Neural progenitor cell (in vitro differentiated cells): ENCODE measurements at regions not wholly inside any gene's neighbourhood (a gene's known extent, or its start where the extent isn't known, plus 50 kb on each side); places are given as distances from the start of the nearest gene placed in this dataset.

Experiments
- DNase-seq: peaks from one replicate; pipeline ENCODE4 v3.0.0-alpha.2; 2016; ENCODE audit warnings: low spot score
- H2AFZ ChIP-seq: fragments of 200-600 bp; sonication (generic); replicated peaks from 2 replicates; pipeline ENCODE4 v1.6.1; 2016; ENCODE audit warnings: antibody characterized with exemption
- H3F3A ChIP-seq: fragments of 200-600 bp; sonication (generic); 2 replicates; pipeline ENCODE4 v1.6.1; 2016; ENCODE audit warnings: antibody characterized with exemption, low read depth
- H3K27ac ChIP-seq: fragments of 200-600 bp; sonication (generic); 2 replicates; pipeline ENCODE4 v1.5.1; 2016; ENCODE audit warnings: mild to moderate bottlenecking
- H3K27me3 ChIP-seq: fragments of 200-600 bp; sonication (generic); 2 replicates; pipeline ENCODE4 v1.6.1; 2016; ENCODE audit warnings: mild to moderate bottlenecking, moderate library complexity
- H3K36me3 ChIP-seq: fragments of 200-600 bp; sonication (generic); 2 replicates; pipeline ENCODE4 v1.5.1; 2016
- H3K4me1 ChIP-seq: fragments of 200-600 bp; sonication (generic); 2 replicates; pipeline ENCODE4 v1.6.1; 2016; ENCODE audit warnings: mixed run types
- H3K4me2 ChIP-seq: fragments of 200-600 bp; sonication (generic); 2 replicates; pipeline ENCODE4 v1.6.1; 2016
- H3K4me3 ChIP-seq: fragments of 200-600 bp; sonication (generic); 2 replicates; pipeline ENCODE4 v1.5.1; 2016
- H3K79me2 ChIP-seq: fragments of 200-600 bp; sonication (generic); 2 replicates; pipeline ENCODE4 v1.6.1; 2016; ENCODE audit warnings: low read depth
- H3K9ac ChIP-seq: fragments of 200-600 bp; sonication (generic); 2 replicates; pipeline ENCODE4 v1.6.1; 2016
- H3K9me3 ChIP-seq: fragments of 200-600 bp; sonication (generic); 2 replicates; pipeline ENCODE4 v1.5.1; 2016; ENCODE audit warnings: low read depth
- H4K20me1 ChIP-seq: fragments of 200-600 bp; sonication (generic); 2 replicates; pipeline ENCODE4 v1.6.1; 2016; ENCODE audit warnings: low read depth
- H3K27ac Mint-ChIP-seq: 3 replicates; pipeline ENCODE4 v1.8.0; 2021; ENCODE audit warnings: mixed read lengths
- H3K27me3 Mint-ChIP-seq: 2 replicates; pipeline ENCODE4 v1.8.0; 2022; ENCODE audit warnings: low read depth, mild to moderate bottlenecking, inconsistent platforms, moderate library complexity, mixed read lengths; ENCODE audit not compliant: insufficient read depth
- H3K36me3 Mint-ChIP-seq: 3 replicates; pipeline ENCODE4 v1.8.0; 2021; ENCODE audit warnings: mixed read lengths
- H3K4me1 Mint-ChIP-seq: 3 replicates; pipeline ENCODE4 v1.8.0; 2021; ENCODE audit warnings: mixed read lengths
- H3K4me3 Mint-ChIP-seq: 3 replicates; pipeline ENCODE4 v1.8.0; 2021; ENCODE audit warnings: mild to moderate bottlenecking, moderate library complexity, mixed read lengths
- H3K9me3 Mint-ChIP-seq: 3 replicates; pipeline ENCODE4 v1.8.0; 2020; ENCODE audit warnings: mixed read lengths
- CTCF ChIP-seq: fragments of 200-600 bp; sonication (generic); IDR thresholded peaks from 2 replicates; pipeline ENCODE4 v1.5.1; 2017; ENCODE audit warnings: antibody characterized with exemption, mild to moderate bottlenecking
- EZH2 ChIP-seq: fragments of 200-600 bp; sonication (generic); IDR thresholded peaks from 2 replicates; pipeline ENCODE4 v1.6.1; 2017; ENCODE audit warnings: antibody characterized with exemption, mild to moderate bottlenecking, moderate library complexity
- EZH2phosphoT487 ChIP-seq: fragments of 200-600 bp; sonication (generic); IDR thresholded peaks from 2 replicates; pipeline ENCODE4 v1.6.1; 2017; ENCODE audit warnings: antibody characterized with exemption

- Mint-ChIP-seq H3K9me3 (peaks cover 4% of the 10 kb centered on the region), H3K36me3 (no peaks in the 10 kb centered on the region), H3K4me3 (no peak overlapping the region), H3K4me1 (no peaks in the 10 kb centered on the region), H3K27me3 (no peaks in the 10 kb centered on the region), H3K27ac (no peak overlapping the region)
- H3K9ac ChIP-seq = no peak overlapping the region
- H2AFZ ChIP-seq = no peak overlapping the region
- no peaks in the 10 kb centered on the region for H3K9me3 ChIP-seq
- H3K27me3 ChIP-seq = no peaks in the 10 kb centered on the region
- TF ChIP-seq CTCF (no peak), EZH2phosphoT487 (no peak), EZH2 (no peak)
- no peak overlapping the region for H3K4me2 ChIP-seq
- no peaks in the 10 kb centered on the region for H3K4me1 ChIP-seq
- H3K27ac ChIP-seq = no peak overlapping the region
- no peaks in the 10 kb centered on the region for H3K36me3 ChIP-seq
- no peaks in the 10 kb centered on the region for H3K79me2 ChIP-seq
- DNase-seq = no peak
- H3K4me3 ChIP-seq = no peak overlapping the region
- H3F3A ChIP-seq = no peaks in the 10 kb centered on the region
- H4K20me1 ChIP-seq = no peaks in the 10 kb centered on the region
Observed at GRCh38 chr14:82504894-82505293, 971.2 kb upstream of the SEL1L start.

DNA sequence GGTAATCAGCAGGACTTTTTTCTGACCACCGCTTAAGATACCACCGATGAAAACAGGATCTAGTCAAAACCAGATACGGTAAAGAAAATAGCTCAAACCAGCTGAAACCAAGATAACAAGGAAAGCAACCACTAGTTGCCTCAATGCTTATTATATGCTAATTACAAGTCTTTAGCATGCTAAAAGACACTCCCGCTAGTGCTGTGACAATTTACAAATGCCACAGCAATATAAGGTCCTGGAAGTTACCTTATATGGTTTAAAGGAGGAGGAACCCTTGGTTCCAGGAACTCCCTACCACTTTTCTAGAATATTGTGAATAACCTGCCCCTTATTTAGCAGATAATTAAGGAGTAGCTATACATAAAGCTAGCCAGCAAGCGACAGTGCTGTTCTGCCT, 976.4 kb upstream of the SEL1L start:
- H3K9me3 Mint-ChIP-seq = peaks cover 4% of the 10 kb centered on the region
- no peaks in the 10 kb centered on the region for H3K27me3 Mint-ChIP-seq
- no peaks in the 10 kb centered on the region for H3K4me1 ChIP-seq
- H3K4me3 Mint-ChIP-seq = no peak overlapping the region
- H3K4me1 Mint-ChIP-seq = no peaks in the 10 kb centered on the region
- H3K4me2 ChIP-seq = no peak overlapping the region
- peak overlapping the region; percentile 18 for H2AFZ ChIP-seq
- no peaks in the 10 kb centered on the region for H3F3A ChIP-seq
- no peak overlapping the region for H3K4me3 ChIP-seq
- no peak overlapping the region for H3K27ac Mint-ChIP-seq
- H3K27ac ChIP-seq = no peak overlapping the region
- H3K36me3 ChIP-seq = no peaks in the 10 kb centered on the region
- no peak for TF ChIP-seq CTCF
- no peak for TF ChIP-seq EZH2phosphoT487
- no peak for TF ChIP-seq EZH2
- no peak for DNase-seq
- H4K20me1 ChIP-seq = no peaks in the 10 kb centered on the region
- no peaks in the 10 kb centered on the region for H3K79me2 ChIP-seq
- H3K27me3 ChIP-seq = no peaks in the 10 kb centered on the region
- no peak overlapping the region for H3K9ac ChIP-seq
- H3K36me3 Mint-ChIP-seq = no peaks in the 10 kb centered on the region
- H3K9me3 ChIP-seq = no peaks in the 10 kb centered on the region

DNA sequence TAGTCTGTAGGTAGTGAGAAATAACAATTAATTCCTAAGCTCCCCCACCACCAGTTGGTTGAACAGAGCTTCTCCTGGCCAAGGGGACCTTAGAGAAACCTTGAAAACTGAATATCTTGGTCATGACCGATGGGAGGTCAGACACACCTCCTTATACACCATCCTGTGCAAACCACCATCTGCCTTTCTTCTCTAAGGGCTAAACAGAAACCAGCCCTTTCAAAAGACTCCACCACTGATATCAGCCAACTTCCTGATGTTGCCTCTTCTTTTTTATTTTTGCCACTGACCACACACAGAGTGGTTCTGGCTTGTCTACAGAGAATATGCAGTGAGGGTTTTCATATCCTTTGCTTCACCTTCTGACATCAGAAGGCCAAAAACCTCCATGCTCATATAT, 977.7 kb upstream of the SEL1L start:
- Histone ChIP-seq H3K9ac (no peak overlapping the region), H3K27me3 (no peaks in the 10 kb centered on the region), H3K4me2 (no peak overlapping the region), H3K36me3 (no peaks in the 10 kb centered on the region), H3K4me1 (no peaks in the 10 kb centered on the region), H3K27ac (no peak overlapping the region), H2AFZ (no peak overlapping the region), H3K4me3 (no peak overlapping the region), H3F3A (no peaks in the 10 kb centered on the region), H3K79me2 (no peaks in the 10 kb centered on the region), H3K9me3 (no peaks in the 10 kb centered on the region), H4K20me1 (no peaks in the 10 kb centered on the region)
- Mint-ChIP-seq H3K36me3 (no peaks in the 10 kb centered on the region), H3K27ac (no peak overlapping the region), H3K27me3 (no peaks in the 10 kb centered on the region), H3K9me3 (peaks cover 4% of the 10 kb centered on the region), H3K4me3 (no peak overlapping the region), H3K4me1 (no peaks in the 10 kb centered on the region)
- no peak for TF ChIP-seq EZH2
- TF ChIP-seq EZH2phosphoT487 = no peak
- no peak for TF ChIP-seq CTCF
- no peak for DNase-seq

DNA sequence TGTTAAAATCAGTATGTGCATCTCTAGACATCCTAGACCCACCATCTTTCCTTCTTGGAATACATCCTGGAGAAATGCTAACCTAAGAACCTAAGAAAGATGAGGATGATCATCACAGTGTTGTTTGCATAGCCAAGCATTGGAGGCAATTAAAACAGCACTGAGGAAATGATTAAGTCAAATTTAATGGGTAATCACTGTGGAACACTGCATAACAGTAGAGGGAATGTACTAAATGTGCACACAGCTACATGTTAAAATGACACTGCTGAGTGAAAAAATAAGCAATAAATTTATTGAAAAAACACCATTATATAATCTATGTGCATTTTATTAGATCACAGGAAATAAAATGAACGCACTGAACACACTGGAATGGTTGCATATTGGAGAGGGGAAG, 987.1 kb upstream of the SEL1L start:
- H3K27ac ChIP-seq = no peak overlapping the region
- no peak for TF ChIP-seq CTCF
- TF ChIP-seq EZH2 = no peak
- no peak for TF ChIP-seq EZH2phosphoT487
- H4K20me1 ChIP-seq = no peaks in the 10 kb centered on the region
- H3K9me3 ChIP-seq = no peaks in the 10 kb centered on the region
- H3K36me3 ChIP-seq = no peaks in the 10 kb centered on the region
- H3K4me1 ChIP-seq = no peaks in the 10 kb centered on the region
- Mint-ChIP-seq H3K27me3 (peaks cover 4% of the 10 kb centered on the region), H3K36me3 (no peaks in the 10 kb centered on the region), H3K4me3 (no peak overlapping the region), H3K27ac (no peak overlapping the region), H3K4me1 (peaks cover 3% of the 10 kb centered on the region), H3K9me3 (peaks cover 2% of the 10 kb centered on the region)
- H3F3A ChIP-seq = no peaks in the 10 kb centered on the region
- H3K79me2 ChIP-seq = no peaks in the 10 kb centered on the region
- H3K27me3 ChIP-seq = no peaks in the 10 kb centered on the region
- no peak overlapping the region for H2AFZ ChIP-seq
- no peak overlapping the region for H3K4me3 ChIP-seq
- no peak for DNase-seq
- H3K9ac ChIP-seq = no peak overlapping the region
- no peak overlapping the region for H3K4me2 ChIP-seq
